H54 (cell line): ENCODE measurements at regions not wholly inside any gene's neighbourhood (a gene's known extent, or its start where the extent isn't known, plus 50 kb on each side); places are given as distances from the start of the nearest gene placed in this dataset.
"Not testable (repeated sequence)": the region's sequence is repeated elsewhere in the genome, so short reads cannot be mapped to it uniquely, and the experiment has no call there.

ENCODE experiments used
- DNase-seq: peaks from one replicate; pipeline ENCODE4 v3.0.0; 2011; ENCODE audit warnings: low spot score, mixed read lengths; ENCODE audit not compliant: insufficient read length
- FAIRE-seq: peaks from 3 replicates; lab custom pipeline; 2011; peaks lifted over from hg19 to GRCh38; lab: Jason Lieb, UNC
- POLR2A ChIP-seq: IDR thresholded peaks from 2 replicates; pipeline ENCODE4 v1.6.1; 2011; ENCODE audit warnings: low read depth, mild to moderate bottlenecking, low read length

GRCh38 chr10:51006686-51007085 lies 67.6 kb upstream of the PRKG1 start:
- TF ChIP-seq POLR2A: no peak
- DNase-seq: no peak
- no peak for FAIRE-seq

GRCh38 chr10:51007781-51008180 lies 66.5 kb upstream of the PRKG1 start:
- no peak for DNase-seq
- no peak for TF ChIP-seq POLR2A
- FAIRE-seq: peak; percentile 55

- FAIRE-seq (no peak), DNase-seq (no peak)
- no peak for TF ChIP-seq POLR2A
These were observed 65.9 kb upstream of the PRKG1 start for GRCh38 chr10:51008346-51008745.

- DNase-seq (no peak), FAIRE-seq (no peak)
- TF ChIP-seq POLR2A: no peak
These were observed 63.3 kb upstream of the PRKG1 start for GRCh38 chr10:51010977-51011376.

- FAIRE-seq (peak; percentile 11), DNase-seq (no peak)
- no peak for TF ChIP-seq POLR2A
These were observed 62.2 kb upstream of the PRKG1 start for GRCh38 chr10:51012073-51012472.

GRCh38 chr10:51014680-51015389 lies 59.5 kb upstream of the PRKG1 start:
- no peak for DNase-seq
- TF ChIP-seq POLR2A: no peak
- no peak for FAIRE-seq

- not testable (repeated sequence) for FAIRE-seq, DNase-seq
These were observed 58.9 kb upstream of the PRKG1 start for GRCh38 chr10:51015390-51015754.

GRCh38 chr10:51020200-51020599 lies 54.1 kb upstream of the PRKG1 start:
- FAIRE-seq: no peak
- no peak for DNase-seq
- TF ChIP-seq POLR2A: no peak

GRCh38 chr10:51022933-51023585 lies 51.2 kb upstream of the PRKG1 start:
- FAIRE-seq (no peak), DNase-seq (no peak)
- no peak for TF ChIP-seq POLR2A

GRCh38 chr10:51023636-51024035 lies 50.7 kb upstream of the PRKG1 start:
- FAIRE-seq (no peak), DNase-seq (no peak)
- TF ChIP-seq POLR2A: no peak
